Stimulated activated naive CD4-positive, alpha-beta T cell (primary cell): ENCODE measurements at regions not wholly inside any gene's neighbourhood (a gene's known extent, or its start where the extent isn't known, plus 50 kb on each side); places are given as distances from the start of the nearest gene placed in this dataset.
"Not testable (repeated sequence)": the region's sequence is repeated elsewhere in the genome, so short reads cannot be mapped to it uniquely, and the experiment has no call there.

Experiments used
- DNase-seq, 6 experiments: peaks; one replicate each; lab custom pipeline; 2025; lab: John Stamatoyannopoulos, UW

DNA sequence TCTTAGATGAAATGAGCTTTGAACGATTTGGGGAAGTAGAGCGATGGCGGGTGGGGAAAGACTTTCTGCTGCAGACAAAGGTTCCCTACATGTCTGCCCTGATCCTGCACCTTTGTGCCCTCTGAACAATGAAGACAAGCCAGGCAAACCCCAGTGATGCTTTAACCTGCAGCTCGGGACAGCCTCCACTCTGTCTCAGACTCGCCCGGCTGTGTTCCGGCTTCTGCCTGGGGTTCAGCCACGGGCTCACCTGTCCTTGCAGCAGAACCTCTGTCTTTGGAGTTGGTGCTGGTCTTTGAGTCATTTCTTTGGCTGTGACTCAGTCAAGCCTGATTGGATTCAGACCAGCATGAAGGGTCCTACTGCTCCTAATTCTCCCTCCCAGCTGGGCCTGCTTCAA, 823.6 kb upstream of the TPTE start:
- DNase-seq = not testable (repeated sequence)

- DNase-seq = not testable (repeated sequence)
Measured at GRCh38 chr21:9705016-9705415, 816.4 kb upstream of the TPTE start.

- DNase-seq = not testable (repeated sequence)
Measured at GRCh38 chr21:9705455-9705854, 815.9 kb upstream of the TPTE start.

DNA sequence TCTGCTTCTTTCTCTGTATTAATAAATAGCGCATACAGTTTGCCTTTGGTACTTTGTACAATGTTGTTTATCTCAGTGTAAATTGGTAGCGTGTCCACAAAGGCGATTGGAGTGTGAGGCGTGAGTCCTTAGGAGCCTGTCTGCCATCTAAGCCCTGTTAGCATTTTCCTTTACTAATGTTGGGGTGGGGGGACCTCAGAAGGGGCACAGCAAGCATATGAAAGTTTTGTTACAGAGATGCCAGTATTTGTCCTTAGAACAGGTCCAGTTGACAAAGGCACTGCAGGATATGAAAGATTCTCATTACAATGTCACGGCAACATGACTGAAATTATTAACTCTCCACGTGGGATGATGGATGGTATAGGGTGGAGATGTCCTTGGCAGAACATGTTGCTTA, 796.8 kb upstream of the TPTE start:
- not testable (repeated sequence) for DNase-seq

DNA sequence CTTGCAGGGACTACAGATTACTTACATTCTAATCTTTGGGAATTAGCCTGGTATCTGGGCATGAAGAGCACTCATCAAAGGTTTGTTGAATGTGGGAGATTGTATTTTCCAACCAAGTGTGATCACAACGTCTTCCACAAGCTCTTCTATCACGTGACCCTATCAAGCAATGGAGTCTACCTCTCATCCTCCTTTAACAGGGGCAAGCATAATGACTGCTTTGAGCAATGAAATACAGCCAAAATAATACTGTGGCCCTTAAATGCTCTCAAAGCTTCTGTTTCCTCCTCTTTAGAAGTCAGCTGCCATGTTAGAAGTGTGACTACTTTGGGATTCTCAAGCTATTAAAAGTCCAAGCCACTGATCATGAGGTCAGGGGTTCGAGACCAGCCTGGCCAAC, 794.2 kb upstream of the TPTE start:
- DNase-seq = not testable (repeated sequence)

DNA sequence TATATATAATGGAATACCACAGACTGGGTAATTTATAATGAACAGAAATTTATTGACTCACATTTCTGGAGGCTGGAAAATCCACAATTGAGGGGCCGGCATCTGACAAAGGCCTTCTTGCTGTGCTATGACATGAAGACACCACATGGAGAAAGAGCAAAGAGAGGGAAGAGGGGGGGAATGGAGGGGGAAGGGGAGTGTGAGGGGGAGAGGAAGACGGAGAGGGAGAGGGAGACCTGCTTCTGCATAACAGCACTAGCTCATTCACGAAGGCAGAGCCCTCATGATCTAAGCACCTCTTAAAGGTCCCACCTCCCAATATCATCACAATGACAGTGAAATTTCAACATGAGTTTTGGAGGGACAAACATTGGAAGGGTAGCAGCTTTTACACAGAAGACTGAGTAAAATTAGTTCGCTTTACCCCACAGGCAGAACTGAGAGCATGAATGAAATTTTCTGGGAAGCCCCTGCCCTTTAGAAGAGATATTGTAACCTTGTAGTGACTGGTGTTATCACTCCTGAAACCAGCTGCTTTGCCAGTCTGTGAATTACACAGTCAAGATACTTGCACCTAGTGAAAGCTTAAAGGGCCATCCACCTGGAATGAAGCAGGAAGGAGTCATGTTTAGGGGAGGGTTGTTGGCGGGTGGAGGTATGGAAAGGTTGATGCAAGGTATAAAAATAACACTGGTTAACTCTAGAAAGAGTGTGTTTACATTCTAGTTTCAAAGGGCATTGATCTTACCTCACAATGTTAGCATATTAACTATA, 793.0 kb upstream of the TPTE start:
- DNase-seq = not testable (repeated sequence)

- DNase-seq = no peak
Measured at GRCh38 chr21:9730866-9731265, 790.5 kb upstream of the TPTE start.

- not testable (repeated sequence) for DNase-seq
Measured at GRCh38 chr21:9731317-9731716, 790.1 kb upstream of the TPTE start.

GRCh38 chr21:9732605-9733004, 788.8 kb upstream of the TPTE start:
- DNase-seq = not testable (repeated sequence)

- not testable (repeated sequence) for DNase-seq
Measured at GRCh38 chr21:9733761-9734558, 787.4 kb upstream of the TPTE start.

DNA sequence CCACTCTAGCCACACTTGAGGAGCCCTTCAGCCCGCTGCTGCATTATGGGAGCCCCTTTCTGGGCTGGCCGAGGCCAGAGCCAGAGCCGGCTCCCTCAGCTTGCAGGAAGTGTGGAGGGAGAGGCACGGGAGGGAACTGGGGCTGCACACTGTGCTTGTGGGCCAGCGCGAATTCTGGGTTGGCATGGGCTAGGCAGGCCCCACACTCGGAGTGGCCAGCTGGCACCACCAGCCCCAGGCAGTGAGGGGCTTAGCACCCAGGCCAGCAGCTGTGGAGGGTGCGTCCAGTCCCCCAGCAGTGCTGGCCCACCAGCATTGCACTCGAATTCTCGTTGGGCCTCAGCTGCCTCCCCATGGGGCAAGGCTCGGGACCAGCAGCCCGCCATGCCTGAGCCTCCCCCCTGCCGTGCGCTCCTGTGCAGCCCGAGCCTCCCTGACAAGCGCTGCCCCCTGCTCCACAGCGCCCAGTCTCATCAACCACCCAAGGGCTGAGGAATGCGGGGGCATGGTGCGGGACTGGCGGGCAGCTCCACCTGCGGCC, 785.9 kb upstream of the TPTE start:
- DNase-seq = no peak

- not testable (repeated sequence) for DNase-seq
Measured at GRCh38 chr21:9737301-9737700, 784.1 kb upstream of the TPTE start.

- DNase-seq = not testable (repeated sequence)
Measured at GRCh38 chr21:9737871-9738515, 783.4 kb upstream of the TPTE start.

DNA sequence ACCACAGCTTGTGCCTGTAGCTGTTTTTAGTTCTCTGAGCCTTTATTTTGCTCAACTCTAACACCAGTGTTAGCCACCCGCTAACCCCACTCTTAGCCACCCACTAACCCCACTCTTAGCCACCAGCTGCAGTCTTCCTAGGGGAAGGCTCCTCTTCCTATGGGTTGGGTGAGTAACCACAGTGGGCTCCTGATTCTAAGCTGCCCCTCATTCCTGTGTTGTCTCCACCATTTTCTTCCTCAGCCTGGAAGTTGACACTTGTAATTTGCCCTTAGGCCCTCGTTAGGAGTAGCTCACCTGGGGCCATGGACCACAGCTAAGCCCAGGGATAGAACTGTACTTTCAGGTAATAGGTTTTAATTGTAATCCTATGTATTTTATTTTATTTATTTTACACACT, 782.9 kb upstream of the TPTE start:
- no peak for DNase-seq

DNA sequence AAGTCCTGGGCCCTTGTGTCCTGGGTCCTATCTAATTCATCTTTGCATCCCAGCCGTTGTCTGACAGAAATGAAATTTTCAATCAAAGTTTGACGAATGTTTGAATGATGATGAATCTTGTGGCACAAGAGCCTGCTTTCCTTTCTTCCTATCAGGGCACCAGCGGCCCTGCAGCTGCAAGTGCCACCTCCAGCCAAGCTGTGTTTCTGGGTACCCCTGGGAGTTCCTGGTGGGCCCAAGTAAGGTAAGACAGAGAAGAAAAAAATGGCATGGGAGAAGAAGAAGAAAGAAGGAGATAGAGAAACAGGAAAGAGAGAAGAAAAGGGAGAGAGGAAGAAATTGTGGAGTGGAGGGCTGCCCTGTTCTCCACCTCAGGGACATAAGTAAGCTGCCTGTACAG, 782.1 kb upstream of the TPTE start:
- DNase-seq = no peak

GRCh38 chr21:9740177-9740941, 781.0 kb upstream of the TPTE start:
- DNase-seq = not testable (repeated sequence)

DNA sequence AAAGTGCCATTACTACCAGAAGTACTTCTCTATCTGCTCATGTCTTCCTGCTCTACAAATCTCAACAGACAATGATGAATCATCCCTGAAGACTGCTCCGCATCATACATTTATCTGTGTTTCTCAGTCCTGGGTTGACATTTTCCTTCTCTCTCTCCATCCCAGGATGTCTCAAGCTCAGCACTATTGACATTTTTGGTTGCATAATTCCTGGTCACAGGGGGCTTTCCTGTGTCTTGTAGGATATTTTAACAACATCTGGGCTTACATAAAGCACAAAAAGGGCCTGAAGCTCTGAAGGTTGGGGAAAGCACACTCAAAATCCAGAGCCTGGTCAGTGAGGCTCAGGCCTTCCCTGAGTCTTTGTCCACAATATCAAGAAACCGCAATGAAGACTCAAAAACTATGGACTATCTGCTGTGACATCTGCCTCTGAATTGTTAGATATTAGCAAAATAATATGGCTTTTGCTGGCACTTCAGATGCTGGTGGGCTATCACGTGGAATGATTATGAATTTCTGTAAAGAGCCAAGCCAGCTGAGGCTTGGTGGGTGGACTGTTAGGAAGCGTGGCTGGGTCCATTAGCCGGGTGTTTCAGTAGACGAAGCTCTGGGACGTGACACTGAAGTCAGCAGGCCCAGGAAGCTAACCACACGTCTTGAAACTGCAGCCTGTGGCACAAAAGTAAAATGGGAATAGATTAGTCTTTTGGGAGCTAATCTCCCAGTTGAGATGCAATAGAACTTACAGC, 780.2 kb upstream of the TPTE start:
- DNase-seq = not testable (repeated sequence)

GRCh38 chr21:9743566-9743965, 777.8 kb upstream of the TPTE start:
- DNase-seq = not testable (repeated sequence)

- not testable (repeated sequence) for DNase-seq
Measured at GRCh38 chr21:9744166-9744565, 777.2 kb upstream of the TPTE start.

DNA sequence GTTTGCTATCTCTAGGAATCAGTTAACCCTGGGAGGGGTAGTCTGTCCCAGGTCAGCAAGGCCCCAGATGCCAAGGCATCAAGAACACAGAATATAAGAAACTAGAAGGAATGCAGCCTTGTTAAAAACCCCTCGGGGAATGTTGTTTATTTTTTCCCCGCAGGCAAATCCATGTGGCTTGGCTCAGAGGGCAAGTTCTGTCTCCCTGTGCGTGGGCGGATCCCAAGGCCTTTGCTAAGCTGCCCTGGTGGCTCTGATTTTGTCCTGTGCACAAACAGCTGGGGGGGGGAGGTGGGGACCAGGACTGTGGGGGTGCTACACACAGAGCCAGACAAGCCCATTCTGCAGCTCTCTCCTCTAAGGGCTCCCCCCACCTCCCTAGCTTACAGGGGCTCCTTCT, 776.8 kb upstream of the TPTE start:
- DNase-seq = not testable (repeated sequence)
